K562 (cell line): ENCODE measurements at regions not wholly inside any gene's neighbourhood (a gene's known extent, or its start where the extent isn't known, plus 50 kb on each side); places are given as distances from the start of the nearest gene placed in this dataset.

Experiments used
- ATAC-seq: fragments of 200-7000 bp; cut with Tn5 transposase; 3 replicates; pipeline ENCODE4 v1.9.1; 2020; ENCODE audit warnings: moderate library complexity
- BruUV-seq: library from RNA; stranded (reverse); fragments of 400-500 nt; replicated peaks from 2 replicates; lab custom pipeline; 2021; lab: Mats Ljungman, UMichigan
- CTCF ChIA-PET: fragments of 300-600 bp; formaldehyde crosslinking; extraction: SDS; loops from one replicate; lab custom pipeline; 2021; ENCODE audit warnings: low intra/inter-chr PET ratio; lab: Yijun Ruan, JAX
- POLR2A ChIA-PET: fragments of 300-600, 350-650 bp; sonication (Branson Sonifier 250); formaldehyde crosslinking; extraction: SDS; loops from one replicate; lab custom pipeline; 2021; ENCODE audit warnings: antibody characterized with exemption, inconsistent platforms; lab: Yijun Ruan, JAX
- DNase-seq, 4 experiments: peaks; one replicate each; pipeline versions ENCODE4 v3.0.0 to v3.0.0-alpha.2; 2011 to 2018; ENCODE audit warnings: low spot score in 3 of 4, mixed read lengths in 3 of 4; ENCODE audit errors: extremely low read depth in 1 of 4
- FAIRE-seq: peaks from 2 replicates; lab custom pipeline; 2011; peaks lifted over from hg19 to GRCh38; lab: Jason Lieb, UNC
- H2AFZ ChIP-seq: 2 replicates; pipeline ENCODE4 v1.6.0; 2011; ENCODE audit warnings: low read depth, low read length, control low read depth, inconsistent platforms
- H3K27ac ChIP-seq: fragments of 200-600 bp; 3 replicates; pipeline ENCODE4 v1.8.0; 2011; ENCODE audit warnings: low read depth, mild to moderate bottlenecking, control low read depth, inconsistent platforms, low read length, moderate library complexity, mixed read lengths; ENCODE audit errors: extremely low read depth
- H3K27me3 ChIP-seq, 2 experiments: fragments of 300-600 bp in 1 of 2; 2 replicates in 1 of 2; 3 replicates in 1 of 2; pipeline versions ENCODE4 v1.6.0 to v1.8.0; 2011; ENCODE audit warnings: inconsistent platforms in 2 of 2, low read length in 2 of 2, mild to moderate bottlenecking in 1 of 2, mixed read lengths in 1 of 2, moderate library complexity in 1 of 2; ENCODE audit not compliant: control insufficient read depth in 2 of 2, insufficient read depth in 2 of 2
- H3K36me3 ChIP-seq: fragments of 300-600 bp; 3 replicates; pipeline ENCODE4 v1.8.0; 2011; ENCODE audit warnings: mild to moderate bottlenecking, low read length, inconsistent platforms; ENCODE audit not compliant: control insufficient read depth, insufficient read depth
- H3K4me1 ChIP-seq, 2 experiments: fragments of 200-600 bp in 1 of 2; replicated peaks in 1 of 2; 2 replicates in 1 of 2; 3 replicates in 1 of 2; pipeline versions ENCODE4 v1.5.1 to v1.8.0; 2011; ENCODE audit warnings: inconsistent platforms in 2 of 2, low read length in 2 of 2, mild to moderate bottlenecking in 1 of 2, mixed read lengths in 1 of 2, moderate library complexity in 1 of 2; ENCODE audit not compliant: control insufficient read depth in 2 of 2, insufficient read depth in 2 of 2
- H3K4me2 ChIP-seq: 2 replicates; pipeline ENCODE4 v1.6.1; 2011; ENCODE audit warnings: low read length, control low read depth, inconsistent platforms, mixed read lengths; ENCODE audit not compliant: insufficient read depth
- H3K4me3 ChIP-seq: fragments of 200-600 bp; sonication (generic), shearing (Covaris generic); 2 replicates; pipeline ENCODE4 v1.5.1; 2016; ENCODE audit warnings: control low read depth, inconsistent platforms
- H3K79me2 ChIP-seq: fragments of 200-600 bp; 3 replicates; pipeline ENCODE4 v1.8.0; 2011; ENCODE audit warnings: low read length, inconsistent platforms; ENCODE audit not compliant: control insufficient read depth, insufficient read depth
- H3K9ac ChIP-seq, 2 experiments: 2 replicates each; pipeline versions ENCODE4 v1.6.0 to v1.6.1; 2011; ENCODE audit warnings: low read depth in 2 of 2, low read length in 2 of 2, control low read depth in 1 of 2, inconsistent platforms in 1 of 2, mild to moderate bottlenecking in 1 of 2, mixed read lengths in 1 of 2; ENCODE audit not compliant: insufficient read depth in 1 of 2
- H3K9me1 ChIP-seq: one replicate; pipeline ENCODE4 v1.6.0; 2011; ENCODE audit warnings: inconsistent platforms, mild to moderate bottlenecking, low read length, moderate library complexity; ENCODE audit not compliant: control insufficient read depth, insufficient read depth
- H3K9me3 ChIP-seq: replicated peaks from 2 replicates; pipeline ENCODE4 v1.5.1; 2011; ENCODE audit warnings: low read depth, low read length, inconsistent platforms; ENCODE audit not compliant: control insufficient read depth, insufficient read depth
- H4K20me1 ChIP-seq: replicated peaks from 2 replicates; pipeline ENCODE4 v1.6.1; 2011; ENCODE audit warnings: low read length, inconsistent platforms, mixed read lengths; ENCODE audit not compliant: control insufficient read depth, insufficient read depth
- BHLHE40 ChIP-seq: IDR thresholded peaks from 2 replicates; pipeline ENCODE4 v1.6.1; 2011; ENCODE audit warnings: low read length, improper control_type of control experiment
- CREB1 ChIP-seq, 2 experiments: sonication (generic) in 1 of 2; formaldehyde crosslinking in 1 of 2; IDR thresholded peaks; 2 replicates each; pipeline versions ENCODE4 v1.6.1 to v1.8.0; 2012 to 2022; ENCODE audit warnings: inconsistent platforms in 1 of 2, mild to moderate bottlenecking in 1 of 2, missing genetic modification reagents in 1 of 2, moderate library complexity in 1 of 2
- HDAC1 ChIP-seq, 2 experiments: fragments of 450-650 bp; IDR thresholded peaks; 2 replicates each; pipeline ENCODE4 v1.6.1; 2016 to 2017; ENCODE audit warnings: inconsistent platforms in 1 of 2, mild to moderate bottlenecking in 1 of 2, moderate library complexity in 1 of 2
- HIVEP1 ChIP-seq: fragments of 250-450 bp; sonication (Bioruptor Pico); IDR thresholded peaks from 2 replicates; pipeline ENCODE4 v1.4.0; 2020; ENCODE audit warnings: mild to moderate bottlenecking
- HNRNPLL ChIP-seq: fragments of 200-400 bp; formaldehyde crosslinking; IDR thresholded peaks from 2 replicates; pipeline ENCODE4 v1.6.1; 2017; ENCODE audit warnings: low read length, low read depth, mild to moderate bottlenecking; ENCODE audit not compliant: poor library complexity, severe bottlenecking
- MCM5 ChIP-seq: fragments of 450-650 bp; IDR thresholded peaks from 2 replicates; pipeline ENCODE4 v1.6.1; 2016; ENCODE audit warnings: low read depth
- SMARCB1 ChIP-seq: IDR thresholded peaks from 2 replicates; pipeline ENCODE4 v1.6.1; 2011; ENCODE audit warnings: improper control_type of control experiment, low read depth; ENCODE audit not compliant: insufficient read length
- ZNF232 ChIP-seq: sonication (generic); formaldehyde crosslinking; IDR thresholded peaks from 2 replicates; pipeline ENCODE4 v1.8.0; 2022; ENCODE audit warnings: mild to moderate bottlenecking, missing genetic modification reagents
- ZNF75A ChIP-seq: fragments of 450-650 bp; formaldehyde crosslinking; IDR thresholded peaks from 2 replicates; pipeline ENCODE4 v1.4.0; 2020; ENCODE audit warnings: mild to moderate bottlenecking
- ZNF764 ChIP-seq: fragments of 250-450 bp; sonication (Bioruptor Pico); IDR thresholded peaks from 2 replicates; pipeline ENCODE4 v1.4.0; 2020; ENCODE audit warnings: low read depth, mild to moderate bottlenecking, moderate library complexity
- WGBS: fragments of 100-300 bp; shearing (Covaris generic); methylation state at CpG from one replicate; pipeline ENCODE4 v1.1.6; 2016; ENCODE audit warnings: low coverage, mixed read lengths; ENCODE audit not compliant: insufficient coverage; ENCODE audit errors: missing lambda C conversion rate; 5-methylcytosine and 5-hydroxymethylcytosine counted together
- in situ Hi-C: fragments of 300-500 bp; cut with MboI; formaldehyde crosslinking; loops from 4 replicates; pipeline ENCODE4 v1.15.0; 2018; ENCODE audit warnings: inconsistent platforms, mixed read lengths
- intact Hi-C: fragments of 100-400 bp; cut with micrococcal nuclease; formaldehyde crosslinking; loops from 2 replicates; pipeline ENCODE4 v1.14.2; 2022
- TF ChIP-seq, protein P1 (sequence below): IDR thresholded peaks from 2 replicates; pipeline ENCODE4 v1.6.1; 2016; ENCODE audit warnings: missing genetic modification characterization, missing compliant biosample characterization
- TF ChIP-seq, protein P2 (sequence below): fragments of 450-650 bp; IDR thresholded peaks from 2 replicates; pipeline ENCODE4 v1.6.1; 2016; ENCODE audit warnings: missing biosample characterization, missing genetic modification characterization
- TF ChIP-seq, protein P3 (sequence below): fragments of 450-650 bp; IDR thresholded peaks from 2 replicates; pipeline ENCODE4 v1.6.1; 2018; ENCODE audit not compliant: partially characterized antibody
- TF ChIP-seq, protein P4 (sequence below): sonication (generic); formaldehyde crosslinking; IDR thresholded peaks from 2 replicates; pipeline ENCODE4 v1.8.1; 2023; ENCODE audit warnings: mild to moderate bottlenecking, missing genetic modification reagents

DNA sequence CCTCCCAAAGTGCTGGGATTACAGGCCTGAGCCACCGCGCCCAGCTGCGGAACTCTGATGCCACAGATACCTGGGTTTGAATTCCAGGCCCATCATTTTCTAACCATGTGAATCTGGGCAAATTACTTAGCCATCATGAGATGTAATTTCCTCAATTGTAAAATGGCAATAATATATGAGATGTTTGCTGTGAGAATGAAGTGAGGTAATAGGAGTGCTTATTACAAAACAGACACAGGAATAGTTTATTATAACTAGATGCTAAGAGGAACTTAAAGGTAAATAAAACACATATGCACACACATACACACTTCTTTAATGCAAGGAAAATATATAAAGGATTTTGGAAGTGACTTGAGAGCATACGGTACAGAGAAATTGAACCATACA lies 64.7 kb upstream of the TNIK start (continued):
- TF ChIP-seq ZNF764 (CRISPR knock-in tag) = no peak
- TF ChIP-seq, protein P1, sequence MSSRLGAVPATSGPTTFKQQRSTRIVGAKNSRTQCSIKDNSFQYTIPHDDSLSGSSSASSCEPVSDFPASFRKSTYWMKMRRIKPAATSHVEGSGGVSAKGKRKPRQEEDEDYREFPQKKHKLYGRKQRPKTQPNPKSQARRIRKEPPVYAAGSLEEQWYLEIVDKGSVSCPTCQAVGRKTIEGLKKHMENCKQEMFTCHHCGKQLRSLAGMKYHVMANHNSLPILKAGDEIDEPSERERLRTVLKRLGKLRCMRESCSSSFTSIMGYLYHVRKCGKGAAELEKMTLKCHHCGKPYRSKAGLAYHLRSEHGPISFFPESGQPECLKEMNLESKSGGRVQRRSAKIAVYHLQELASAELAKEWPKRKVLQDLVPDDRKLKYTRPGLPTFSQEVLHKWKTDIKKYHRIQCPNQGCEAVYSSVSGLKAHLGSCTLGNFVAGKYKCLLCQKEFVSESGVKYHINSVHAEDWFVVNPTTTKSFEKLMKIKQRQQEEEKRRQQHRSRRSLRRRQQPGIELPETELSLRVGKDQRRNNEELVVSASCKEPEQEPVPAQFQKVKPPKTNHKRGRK = no peak
- TF ChIP-seq, protein P2, sequence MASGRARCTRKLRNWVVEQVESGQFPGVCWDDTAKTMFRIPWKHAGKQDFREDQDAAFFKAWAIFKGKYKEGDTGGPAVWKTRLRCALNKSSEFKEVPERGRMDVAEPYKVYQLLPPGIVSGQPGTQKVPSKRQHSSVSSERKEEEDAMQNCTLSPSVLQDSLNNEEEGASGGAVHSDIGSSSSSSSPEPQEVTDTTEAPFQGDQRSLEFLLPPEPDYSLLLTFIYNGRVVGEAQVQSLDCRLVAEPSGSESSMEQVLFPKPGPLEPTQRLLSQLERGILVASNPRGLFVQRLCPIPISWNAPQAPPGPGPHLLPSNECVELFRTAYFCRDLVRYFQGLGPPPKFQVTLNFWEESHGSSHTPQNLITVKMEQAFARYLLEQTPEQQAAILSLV = no peak
- TF ChIP-seq, all 486 proteins: peak for 3

DNA sequence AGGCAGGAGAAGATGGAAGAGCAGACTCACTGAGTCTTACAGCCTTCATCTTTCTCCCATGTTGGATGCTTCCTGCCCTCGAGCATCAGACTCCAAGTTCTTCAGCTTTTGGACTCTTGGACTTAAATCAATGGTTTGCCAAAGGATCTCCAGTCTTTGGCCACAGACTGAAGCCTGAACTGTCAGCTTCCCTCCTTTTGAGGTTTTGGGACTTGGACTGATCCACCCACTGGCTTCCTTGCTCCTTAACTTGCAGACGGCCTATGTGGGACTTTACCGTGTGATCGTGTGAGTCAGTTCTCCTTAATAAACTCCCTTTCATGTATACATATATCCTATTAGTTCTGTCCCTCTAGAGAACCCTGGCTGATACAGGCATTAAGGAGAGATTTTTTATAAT lies 62.4 kb upstream of the TNIK start:
- ChIA-PET CTCF (no interaction called here), POLR2A (no interaction called here)
- peaks cover 10 to 26% of the 10 kb centered on the region in 2 experiments for H3K4me1 ChIP-seq
- H3K79me2 ChIP-seq = no peaks in the 10 kb centered on the region
- H3K4me3 ChIP-seq = no peak overlapping the region
- peak overlapping the region; percentile 83 for H2AFZ ChIP-seq
- intact Hi-C loops = no loop called here
- DNase-seq (no peak), ATAC-seq (no peak), FAIRE-seq (no peak)
- H3K9me3 ChIP-seq = no peaks in the 10 kb centered on the region
- no peaks in the 10 kb centered on the region for H3K36me3 ChIP-seq
- H3K9me1 ChIP-seq = no peaks in the 10 kb centered on the region
- H3K4me2 ChIP-seq = no peak overlapping the region; the same call in 1 of the 2 replicates
- H4K20me1 ChIP-seq = no peaks in the 10 kb centered on the region
- WGBS = 52% methylated on average over 4 of the region's 4 CpGs
- H3K27me3 ChIP-seq = no peaks in the 10 kb centered on the region
- H3K27ac ChIP-seq = no peak overlapping the region; the same call in 2 of the 3 replicates
- in situ Hi-C loops = no loop called here
- BruUV-seq = no TSS peak
- no peak overlapping the region for H3K9ac ChIP-seq
- TF ChIP-seq HDAC1 (IDR thresholded peaks at IDR 0.05) (no peak), ZNF232 (no peak), SMARCB1 (no peak), BHLHE40 (no peak), ZNF75A (CRISPR knock-in tag) (no peak), MCM5 (no peak), CREB1 (IDR thresholded peaks at IDR 0.05) (no peak), CREB1 (CRISPR knock-in tag; IDR thresholded peaks at IDR 0.05) (no peak), HIVEP1 (CRISPR knock-in tag) (no peak), HNRNPLL (no peak)
- TF ChIP-seq, protein P3, sequence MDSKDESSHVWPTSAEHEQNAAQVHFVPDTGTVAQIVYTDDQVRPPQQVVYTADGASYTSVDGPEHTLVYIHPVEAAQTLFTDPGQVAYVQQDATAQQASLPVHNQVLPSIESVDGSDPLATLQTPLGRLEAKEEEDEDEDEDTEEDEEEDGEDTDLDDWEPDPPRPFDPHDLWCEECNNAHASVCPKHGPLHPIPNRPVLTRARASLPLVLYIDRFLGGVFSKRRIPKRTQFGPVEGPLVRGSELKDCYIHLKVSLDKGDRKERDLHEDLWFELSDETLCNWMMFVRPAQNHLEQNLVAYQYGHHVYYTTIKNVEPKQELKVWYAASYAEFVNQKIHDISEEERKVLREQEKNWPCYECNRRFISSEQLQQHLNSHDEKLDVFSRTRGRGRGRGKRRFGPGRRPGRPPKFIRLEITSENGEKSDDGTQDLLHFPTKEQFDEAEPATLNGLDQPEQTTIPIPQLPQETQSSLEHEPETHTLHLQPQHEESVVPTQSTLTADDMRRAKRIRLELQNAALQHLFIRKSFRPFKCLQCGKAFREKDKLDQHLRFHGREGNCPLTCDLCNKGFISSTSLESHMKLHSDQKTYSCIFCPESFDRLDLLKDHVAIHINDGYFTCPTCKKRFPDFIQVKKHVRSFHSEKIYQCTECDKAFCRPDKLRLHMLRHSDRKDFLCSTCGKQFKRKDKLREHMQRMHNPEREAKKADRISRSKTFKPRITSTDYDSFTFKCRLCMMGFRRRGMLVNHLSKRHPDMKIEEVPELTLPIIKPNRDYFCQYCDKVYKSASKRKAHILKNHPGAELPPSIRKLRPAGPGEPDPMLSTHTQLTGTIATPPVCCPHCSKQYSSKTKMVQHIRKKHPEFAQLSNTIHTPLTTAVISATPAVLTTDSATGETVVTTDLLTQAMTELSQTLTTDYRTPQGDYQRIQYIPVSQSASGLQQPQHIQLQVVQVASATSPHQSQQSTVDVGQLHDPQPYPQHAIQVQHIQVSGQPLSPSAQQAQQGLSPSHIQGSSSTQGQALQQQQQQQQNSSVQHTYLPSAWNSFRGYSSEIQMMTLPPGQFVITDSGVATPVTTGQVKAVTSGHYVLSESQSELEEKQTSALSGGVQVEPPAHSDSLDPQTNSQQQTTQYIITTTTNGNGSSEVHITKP = peak; percentile 64
- TF ChIP-seq, protein P4, sequence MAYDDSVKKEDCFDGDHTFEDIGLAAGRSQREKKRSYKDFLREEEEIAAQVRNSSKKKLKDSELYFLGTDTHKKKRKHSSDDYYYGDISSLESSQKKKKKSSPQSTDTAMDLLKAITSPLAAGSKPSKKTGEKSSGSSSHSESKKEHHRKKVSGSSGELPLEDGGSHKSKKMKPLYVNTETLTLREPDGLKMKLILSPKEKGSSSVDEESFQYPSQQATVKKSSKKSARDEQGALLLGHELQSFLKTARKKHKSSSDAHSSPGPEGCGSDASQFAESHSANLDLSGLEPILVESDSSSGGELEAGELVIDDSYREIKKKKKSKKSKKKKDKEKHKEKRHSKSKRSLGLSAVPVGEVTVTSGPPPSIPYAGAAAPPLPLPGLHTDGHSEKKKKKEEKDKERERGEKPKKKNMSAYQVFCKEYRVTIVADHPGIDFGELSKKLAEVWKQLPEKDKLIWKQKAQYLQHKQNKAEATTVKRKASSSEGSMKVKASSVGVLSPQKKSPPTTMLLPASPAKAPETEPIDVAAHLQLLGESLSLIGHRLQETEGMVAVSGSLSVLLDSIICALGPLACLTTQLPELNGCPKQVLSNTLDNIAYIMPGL (CRISPR knock-in tag) = no peak
